ENCODE measurements at regions not wholly inside any gene's neighbourhood (a gene's known extent, or its start where the extent isn't known, plus 50 kb on each side); places are given as distances from the start of the nearest gene placed in this dataset.

DNA sequence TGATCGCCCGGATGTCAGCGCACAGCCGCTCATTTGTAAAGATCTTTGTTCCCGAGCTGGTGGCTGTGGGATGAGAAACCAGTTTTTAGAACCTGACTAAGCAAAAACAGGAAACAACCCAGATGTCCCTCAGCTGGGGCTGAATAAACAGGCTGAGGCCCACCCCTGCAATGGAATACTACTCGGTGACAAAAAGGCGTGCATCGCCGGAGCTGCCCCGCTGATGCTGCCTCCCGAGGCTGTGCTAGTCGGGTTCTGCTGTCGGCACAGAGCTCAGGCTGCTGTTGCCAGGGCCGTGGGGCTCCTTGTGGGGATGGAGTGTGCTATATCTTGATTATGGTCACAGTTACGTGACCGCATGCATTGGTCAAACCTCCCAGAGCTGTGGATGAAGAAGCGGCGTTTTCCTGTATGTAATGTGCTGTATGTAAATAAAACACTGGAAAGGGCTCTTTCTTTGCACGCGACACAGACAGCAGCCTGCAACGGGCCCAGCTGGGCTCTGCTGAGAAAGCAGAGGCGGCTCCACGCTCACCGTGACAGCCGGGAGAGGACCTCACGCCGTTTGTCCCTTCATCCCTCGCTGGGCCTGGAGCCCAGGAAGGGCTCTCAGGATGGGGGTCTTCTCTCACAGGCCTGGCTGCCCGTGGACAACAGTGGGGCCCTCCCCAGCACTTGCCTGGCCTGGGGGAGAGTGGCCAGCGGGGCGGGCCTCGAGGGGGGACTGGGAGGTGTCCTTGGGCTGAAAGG, 51.5 kb upstream of the RNU6ATAC start:
- Mint-ChIP-seq H3K27ac (no peak overlapping the region), H3K4me3 (no peak overlapping the region), H3K27me3 (no peaks in the 10 kb centered on the region), H3K9me3 (no peaks in the 10 kb centered on the region), H3K36me3 (ENCODE audit: low read depth) (no peaks in the 10 kb centered on the region), H3K4me1 (ENCODE audit: low read depth) (no peaks in the 10 kb centered on the region)
- no peaks in the 10 kb centered on the region for H3K36me3 ChIP-seq (ENCODE audit: insufficient read depth, low read length)
- ATAC-seq (ENCODE audit: poor library complexity) (no peak), DNase-seq (no peak)
- intact Hi-C loops (cut with DNase I, micrococcal nuclease), result loop anchor here in 1 of 2 experiments (2.0 kb wide), 1 partner anchor 45 kb away; no protein-coding TSS in a partner anchor
- H3K9me3 ChIP-seq (ENCODE audit: control insufficient read depth in 1 of 2, insufficient read depth in 1 of 2, low read length in 2 of 2), result peaks cover 6 to 19% of the 10 kb centered on the region in 2 experiments
- H3K27ac ChIP-seq (ENCODE audit: low read depth in 1 of 2, low read length in 2 of 2), result no peak overlapping the region
- H3K4me3 ChIP-seq (ENCODE audit: low read length), result no peak overlapping the region
- no peaks in the 10 kb centered on the region for H3K4me1 ChIP-seq (ENCODE audit: insufficient read depth, low read length)
- POLR2A ChIA-PET, result no interaction called here
- TF ChIP-seq, protein P1, sequence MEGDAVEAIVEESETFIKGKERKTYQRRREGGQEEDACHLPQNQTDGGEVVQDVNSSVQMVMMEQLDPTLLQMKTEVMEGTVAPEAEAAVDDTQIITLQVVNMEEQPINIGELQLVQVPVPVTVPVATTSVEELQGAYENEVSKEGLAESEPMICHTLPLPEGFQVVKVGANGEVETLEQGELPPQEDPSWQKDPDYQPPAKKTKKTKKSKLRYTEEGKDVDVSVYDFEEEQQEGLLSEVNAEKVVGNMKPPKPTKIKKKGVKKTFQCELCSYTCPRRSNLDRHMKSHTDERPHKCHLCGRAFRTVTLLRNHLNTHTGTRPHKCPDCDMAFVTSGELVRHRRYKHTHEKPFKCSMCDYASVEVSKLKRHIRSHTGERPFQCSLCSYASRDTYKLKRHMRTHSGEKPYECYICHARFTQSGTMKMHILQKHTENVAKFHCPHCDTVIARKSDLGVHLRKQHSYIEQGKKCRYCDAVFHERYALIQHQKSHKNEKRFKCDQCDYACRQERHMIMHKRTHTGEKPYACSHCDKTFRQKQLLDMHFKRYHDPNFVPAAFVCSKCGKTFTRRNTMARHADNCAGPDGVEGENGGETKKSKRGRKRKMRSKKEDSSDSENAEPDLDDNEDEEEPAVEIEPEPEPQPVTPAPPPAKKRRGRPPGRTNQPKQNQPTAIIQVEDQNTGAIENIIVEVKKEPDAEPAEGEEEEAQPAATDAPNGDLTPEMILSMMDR (IDR thresholded peaks at IDR 0.05), result no peak
- H3K27me3 ChIP-seq (ENCODE audit: control insufficient read depth in 1 of 2, insufficient read depth in 2 of 2, low read length in 2 of 2), result no peaks in the 10 kb centered on the region
- CTCF ChIA-PET, result no interaction called here

DNA sequence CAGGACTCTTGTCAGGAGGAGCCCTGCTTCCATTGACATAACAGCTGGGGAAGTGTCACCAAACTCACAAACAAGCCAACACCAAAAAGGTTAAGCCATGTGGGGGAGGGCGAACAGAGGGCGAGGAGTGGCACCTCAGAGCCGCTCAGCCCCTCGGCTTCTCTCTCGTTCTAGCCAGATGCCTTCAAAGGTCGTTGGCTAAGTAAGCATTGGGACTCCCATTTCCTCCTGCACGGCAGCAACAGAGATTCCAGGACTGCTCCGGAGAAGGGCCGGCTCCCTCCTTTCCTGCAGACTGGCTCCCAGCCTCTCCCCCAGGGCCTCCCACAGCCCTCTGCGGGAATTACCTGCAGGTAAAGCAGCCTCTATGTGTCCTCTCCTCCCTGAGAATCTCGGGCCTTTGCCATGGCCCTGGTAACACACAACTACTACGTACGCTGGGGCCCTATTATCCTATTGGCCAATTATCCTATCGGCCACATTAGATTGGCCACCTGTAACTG, 52.1 kb upstream of the RNU6ATAC start:
- Mint-ChIP-seq H3K4me3 (no peak overlapping the region), H3K4me1 (ENCODE audit: low read depth) (no peaks in the 10 kb centered on the region), H3K9me3 (no peaks in the 10 kb centered on the region), H3K27ac (no peak overlapping the region), H3K27me3 (no peaks in the 10 kb centered on the region), H3K36me3 (ENCODE audit: low read depth) (no peaks in the 10 kb centered on the region)
- DNase-seq, result no peak
- Histone ChIP-seq H3K27me3 (ENCODE audit: control insufficient read depth in 1 of 2, insufficient read depth in 2 of 2, low read length in 2 of 2) (no peaks in the 10 kb centered on the region), H3K27ac (ENCODE audit: low read depth in 1 of 2, low read length in 2 of 2) (no peak overlapping the region), H3K9me3 (ENCODE audit: control insufficient read depth in 1 of 2, insufficient read depth in 1 of 2, low read length in 2 of 2) (peaks cover 6 to 19% of the 10 kb centered on the region in 2 experiments), H3K4me1 (ENCODE audit: insufficient read depth, low read length) (no peaks in the 10 kb centered on the region), H3K4me3 (ENCODE audit: low read length) (no peak overlapping the region), H3K36me3 (ENCODE audit: insufficient read depth, low read length) (no peaks in the 10 kb centered on the region)
- POLR2A ChIA-PET, result no interaction called here
- intact Hi-C loops (cut with DNase I, micrococcal nuclease), result loop anchor here in 1 of 2 experiments (2.0 kb wide), 1 partner anchor 46 kb away; no protein-coding TSS in a partner anchor
- ATAC-seq (ENCODE audit: poor library complexity), result no peak
- CTCF ChIA-PET, result no interaction called here
- TF ChIP-seq, protein P1 (IDR thresholded peaks at IDR 0.05), result no peak

DNA sequence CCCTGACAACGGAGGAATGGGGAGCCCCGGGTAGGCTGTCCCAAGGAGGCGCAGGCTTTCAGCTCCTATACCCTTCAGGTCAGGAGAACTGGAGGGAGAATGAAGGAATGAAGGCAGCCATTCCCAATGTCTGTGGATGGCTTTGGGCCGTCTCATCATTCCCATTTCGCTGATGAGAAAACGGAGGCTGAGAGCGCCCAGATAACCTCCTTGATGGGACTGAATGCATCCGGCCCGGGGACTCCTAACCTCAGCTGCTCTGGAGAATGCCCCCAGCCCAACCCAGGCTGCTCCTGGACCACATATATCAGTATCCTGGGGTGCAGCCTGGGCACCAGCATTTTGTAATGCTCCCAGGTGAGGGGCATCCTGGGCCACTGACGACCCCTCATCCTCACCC, 52.6 kb upstream of the RNU6ATAC start:
- Mint-ChIP-seq H3K27ac (no peak overlapping the region), H3K4me1 (ENCODE audit: low read depth) (no peaks in the 10 kb centered on the region), H3K36me3 (ENCODE audit: low read depth) (no peaks in the 10 kb centered on the region), H3K27me3 (no peaks in the 10 kb centered on the region), H3K4me3 (no peak overlapping the region), H3K9me3 (no peaks in the 10 kb centered on the region)
- intact Hi-C loops (cut with DNase I, micrococcal nuclease), result loop anchor here in 1 of 2 experiments (2.0 kb wide), 1 partner anchor 46 kb away; no protein-coding TSS in a partner anchor
- H3K36me3 ChIP-seq (ENCODE audit: insufficient read depth, low read length), result no peaks in the 10 kb centered on the region
- CTCF ChIA-PET, result no interaction called here
- no peaks in the 10 kb centered on the region for H3K27me3 ChIP-seq (ENCODE audit: control insufficient read depth in 1 of 2, insufficient read depth in 2 of 2, low read length in 2 of 2)
- POLR2A ChIA-PET, result no interaction called here
- peaks cover 6 to 19% of the 10 kb centered on the region in 2 experiments for H3K9me3 ChIP-seq (ENCODE audit: control insufficient read depth in 1 of 2, insufficient read depth in 1 of 2, low read length in 2 of 2)
- H3K4me3 ChIP-seq (ENCODE audit: low read length), result no peak overlapping the region
- ATAC-seq (ENCODE audit: poor library complexity), result no peak
- no peaks in the 10 kb centered on the region for H3K4me1 ChIP-seq (ENCODE audit: insufficient read depth, low read length)
- no peak for DNase-seq
- H3K27ac ChIP-seq (ENCODE audit: low read depth in 1 of 2, low read length in 2 of 2), result no peak overlapping the region
- TF ChIP-seq, protein P1 (IDR thresholded peaks at IDR 0.05), result no peak

All from CD4-positive, alpha-beta T cell (primary cell).